H54 (cell line): ENCODE measurements at regions not wholly inside any gene's neighbourhood (a gene's known extent, or its start where the extent isn't known, plus 50 kb on each side); places are given as distances from the start of the nearest gene placed in this dataset.
"Not testable (repeated sequence)": the region's sequence is repeated elsewhere in the genome, so short reads cannot be mapped to it uniquely, and the experiment has no call there.

Experiments used
- DNase-seq: peaks from one replicate; pipeline ENCODE4 v3.0.0; 2011; ENCODE audit warnings: low spot score, mixed read lengths; ENCODE audit not compliant: insufficient read length
- FAIRE-seq: peaks from 3 replicates; lab custom pipeline; 2011; peaks lifted over from hg19 to GRCh38; lab: Jason Lieb, UNC
- POLR2A ChIP-seq: IDR thresholded peaks from 2 replicates; pipeline ENCODE4 v1.6.1; 2011; ENCODE audit warnings: low read depth, mild to moderate bottlenecking, low read length

DNA sequence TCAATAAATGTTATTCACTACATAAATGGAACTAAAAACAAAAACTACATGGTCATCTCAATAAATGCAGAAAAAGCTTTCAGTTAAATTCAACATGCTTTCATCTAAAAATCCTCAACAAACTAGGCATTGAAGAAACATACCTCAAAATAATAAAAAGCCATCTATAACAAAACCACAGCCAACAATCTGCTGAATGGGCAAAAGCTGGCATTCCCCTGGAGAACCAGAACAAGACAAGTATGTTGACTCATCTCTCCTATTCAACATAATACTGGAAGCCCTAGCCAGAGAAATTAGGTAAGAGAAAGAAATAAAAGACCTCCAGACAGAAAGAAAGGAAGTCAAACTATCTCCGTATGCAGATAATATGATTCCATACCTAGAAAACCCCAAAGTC lies 759.9 kb downstream of the EPHA3 start:
- DNase-seq (no peak), FAIRE-seq (no peak)
- no peak for TF ChIP-seq POLR2A

DNA sequence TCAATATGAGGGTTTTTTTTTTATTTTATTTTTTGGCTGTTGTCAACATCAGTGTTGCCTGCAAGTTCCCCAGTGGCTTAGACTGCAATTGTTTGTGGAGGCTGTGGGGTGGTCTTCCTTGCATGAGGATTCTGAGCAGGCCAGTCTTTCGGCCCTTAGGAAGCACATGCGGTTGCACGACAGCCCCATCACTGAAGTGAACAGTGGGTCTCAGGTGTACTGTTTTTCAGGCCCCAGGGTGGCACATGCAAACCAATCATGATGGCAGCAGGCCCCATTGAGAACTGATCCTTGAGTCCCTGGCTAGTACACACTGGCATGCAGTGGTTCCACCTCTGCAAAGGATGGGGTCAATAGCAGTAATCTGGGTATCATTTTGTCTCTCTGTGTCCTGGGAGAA lies 768.7 kb downstream of the EPHA3 start:
- FAIRE-seq (no peak), DNase-seq (no peak)
- no peak for TF ChIP-seq POLR2A

DNA sequence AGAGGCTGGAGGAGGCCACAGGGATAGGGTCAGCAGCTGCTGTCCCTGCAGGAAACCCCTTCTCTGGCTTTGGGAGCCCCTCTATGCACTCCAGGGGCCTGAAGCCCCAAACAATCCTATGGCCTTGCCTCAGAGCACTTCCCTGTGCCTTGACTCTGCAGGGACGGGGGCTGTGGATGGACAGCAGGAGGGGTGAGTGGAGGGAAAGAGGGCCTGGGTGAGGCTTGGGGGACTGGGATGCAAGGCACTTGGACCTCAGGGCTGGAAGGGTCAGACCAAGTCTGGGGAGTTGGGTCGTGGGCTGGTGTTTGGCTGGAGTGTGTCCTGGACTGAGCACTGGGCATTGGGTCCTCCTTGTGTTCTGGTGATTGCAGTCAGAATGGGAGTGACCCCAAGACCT lies 769.8 kb downstream of the EPHA3 start:
- DNase-seq (no peak), FAIRE-seq (no peak)
- no peak for TF ChIP-seq POLR2A

DNA sequence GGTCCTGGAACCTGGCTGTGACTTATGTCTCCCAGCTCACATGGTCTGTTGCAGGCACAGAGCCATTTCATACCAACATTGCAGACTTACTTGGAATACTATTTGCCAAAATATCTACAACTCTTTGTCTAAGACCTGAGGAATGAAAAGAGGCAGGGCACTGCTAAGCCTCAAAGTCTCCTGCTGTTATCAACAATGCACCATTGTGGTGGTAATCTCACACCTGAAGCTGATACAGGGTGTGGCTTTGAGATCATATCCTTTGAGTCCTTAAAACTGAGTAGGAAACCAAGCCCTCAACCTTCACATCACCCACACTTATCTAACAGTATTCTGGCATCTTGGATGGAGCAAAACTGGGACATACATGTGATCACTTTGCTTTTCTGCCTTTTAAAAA lies 782.0 kb downstream of the EPHA3 start:
- DNase-seq = no peak
- TF ChIP-seq POLR2A = no peak
- FAIRE-seq = no peak

DNA sequence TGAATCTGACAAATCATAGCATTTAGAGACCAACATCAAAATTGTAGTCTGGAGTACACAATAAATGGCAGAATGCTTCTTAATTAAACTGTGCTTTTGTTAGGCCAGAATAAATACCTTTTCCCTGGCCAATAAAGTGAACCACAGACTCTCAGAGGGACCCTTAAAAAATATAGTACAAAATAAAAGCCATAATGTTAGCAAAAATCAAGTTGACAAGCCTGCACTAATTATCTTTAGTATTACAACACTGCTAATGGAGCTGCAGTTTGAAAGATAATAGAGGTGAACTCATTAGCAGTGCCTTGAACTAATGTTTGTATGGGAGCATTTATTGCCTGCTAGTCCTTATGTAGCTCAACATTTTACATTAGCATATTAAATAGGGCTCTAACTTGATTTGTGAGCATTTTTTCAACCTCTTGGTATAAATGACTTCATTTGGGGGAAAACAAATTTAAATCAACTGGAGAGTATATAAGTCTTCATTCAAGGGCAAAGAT lies 801.3 kb downstream of the EPHA3 start:
- no peak for FAIRE-seq
- no peak for DNase-seq
- TF ChIP-seq POLR2A = no peak

DNA sequence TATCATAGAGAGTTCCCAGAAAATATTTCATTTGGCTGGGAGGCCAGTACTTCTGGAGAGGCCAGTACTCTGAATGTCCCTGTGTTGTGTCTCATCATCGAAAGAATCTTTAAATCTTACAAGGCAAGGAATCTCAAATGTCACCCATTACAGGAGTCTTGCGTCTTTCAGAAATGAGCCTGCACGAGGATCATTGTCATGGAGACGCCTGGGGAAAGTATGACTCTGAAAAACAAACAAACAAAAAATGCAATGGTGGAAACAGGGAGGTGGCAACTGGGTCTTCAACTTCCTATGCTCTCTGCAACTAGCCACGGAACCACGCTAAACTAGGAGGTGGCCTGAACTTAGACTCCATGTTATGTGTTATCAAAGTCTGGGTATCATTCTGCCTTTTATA lies 804.6 kb downstream of the EPHA3 start:
- TF ChIP-seq POLR2A = no peak
- DNase-seq (no peak), FAIRE-seq (no peak)

DNA sequence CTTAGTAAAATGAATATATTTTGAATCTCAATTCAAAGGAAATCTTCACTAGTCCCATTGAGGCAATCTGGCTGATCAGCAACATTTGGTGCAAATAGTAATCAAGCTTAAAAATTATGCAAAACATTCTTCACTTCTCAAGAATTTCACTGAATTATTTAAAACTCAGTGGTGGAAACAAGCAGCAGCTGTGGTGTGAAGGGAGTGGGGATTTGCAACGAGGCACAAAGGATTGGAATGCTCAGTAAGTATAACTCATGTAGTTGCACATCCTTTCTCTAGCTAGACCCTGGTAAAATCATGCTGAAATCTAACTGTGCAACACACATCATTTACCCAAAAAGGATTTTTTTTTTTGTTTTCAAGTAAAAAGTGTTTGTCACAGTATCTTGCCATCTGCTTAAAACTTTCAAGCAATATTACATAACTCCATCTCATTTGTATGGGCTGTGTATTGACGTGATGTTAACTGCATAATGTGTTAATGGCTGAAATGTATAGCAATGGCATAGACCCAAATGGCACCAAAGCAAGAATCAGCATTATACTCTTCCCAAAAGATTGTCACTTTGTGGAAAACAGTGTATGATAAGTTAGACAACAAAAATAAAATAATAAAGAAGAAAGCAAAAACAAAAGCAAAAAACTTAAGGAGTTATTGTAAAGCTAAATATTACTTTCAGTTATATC lies 816.6 kb downstream of the EPHA3 start:
- TF ChIP-seq POLR2A = no peak
- FAIRE-seq (no peak), DNase-seq (no peak)

DNA sequence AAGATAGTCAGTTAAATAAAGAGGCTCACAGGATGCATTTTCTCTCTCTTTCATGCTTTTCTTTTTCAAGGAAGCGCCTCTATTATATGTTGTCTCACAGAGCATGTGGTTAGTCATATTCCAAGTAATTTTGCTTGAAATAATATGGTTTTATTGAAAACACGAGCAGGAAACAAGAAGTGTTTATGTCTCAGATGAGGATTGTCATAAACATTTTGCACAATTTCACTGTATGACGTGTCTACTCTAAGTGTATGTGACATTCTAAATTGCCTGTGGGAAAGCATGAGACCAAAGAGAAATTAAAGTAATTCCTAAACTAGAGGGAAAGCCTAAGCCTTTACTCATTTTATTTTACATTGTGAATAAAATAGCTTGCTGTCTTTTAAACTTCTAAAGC lies 818.6 kb downstream of the EPHA3 start:
- TF ChIP-seq POLR2A = no peak
- DNase-seq (no peak), FAIRE-seq (no peak)

DNA sequence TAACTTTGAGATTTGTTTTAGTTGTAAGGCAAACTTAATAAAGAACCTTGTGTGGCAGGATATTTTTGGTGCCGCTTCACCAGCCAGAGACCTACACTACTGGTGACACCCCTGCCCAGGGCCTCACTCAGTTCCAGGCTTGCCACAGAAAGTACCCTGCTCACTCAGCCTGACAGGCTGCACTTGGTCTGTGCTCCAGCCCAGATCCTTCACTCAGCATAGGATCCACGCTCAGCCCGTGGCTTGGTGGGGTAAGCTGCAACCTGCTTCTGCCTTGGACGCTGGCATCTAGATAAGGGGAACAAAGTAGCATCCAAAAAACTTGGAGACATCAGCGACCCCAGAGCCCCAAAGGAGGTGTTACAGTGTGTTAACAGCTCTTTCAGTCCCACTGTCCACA lies 825.5 kb downstream of the EPHA3 start:
- no peak for DNase-seq
- no peak for FAIRE-seq
- TF ChIP-seq POLR2A = no peak

DNA sequence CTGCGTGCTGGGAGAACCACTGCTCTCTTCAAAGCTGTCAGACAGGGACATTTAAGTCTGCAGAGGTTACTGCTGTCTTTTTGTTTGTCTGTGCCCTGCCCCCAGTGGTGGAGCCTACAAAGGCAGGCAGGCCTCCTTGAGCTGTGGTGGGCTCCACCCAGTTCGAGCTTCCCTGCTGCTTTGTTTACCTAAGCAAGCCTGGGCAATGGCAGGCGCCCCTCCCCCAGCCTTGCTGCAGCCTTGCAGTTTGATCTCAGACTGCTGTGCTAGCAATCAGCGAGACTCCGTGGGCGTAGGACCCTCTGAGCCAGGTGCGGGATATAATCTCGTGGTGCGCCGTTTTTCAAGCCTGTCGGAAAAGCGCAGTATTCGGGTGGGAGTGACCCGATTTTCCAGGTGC lies 837.0 kb downstream of the EPHA3 start:
- not testable (repeated sequence) for DNase-seq, FAIRE-seq

DNA sequence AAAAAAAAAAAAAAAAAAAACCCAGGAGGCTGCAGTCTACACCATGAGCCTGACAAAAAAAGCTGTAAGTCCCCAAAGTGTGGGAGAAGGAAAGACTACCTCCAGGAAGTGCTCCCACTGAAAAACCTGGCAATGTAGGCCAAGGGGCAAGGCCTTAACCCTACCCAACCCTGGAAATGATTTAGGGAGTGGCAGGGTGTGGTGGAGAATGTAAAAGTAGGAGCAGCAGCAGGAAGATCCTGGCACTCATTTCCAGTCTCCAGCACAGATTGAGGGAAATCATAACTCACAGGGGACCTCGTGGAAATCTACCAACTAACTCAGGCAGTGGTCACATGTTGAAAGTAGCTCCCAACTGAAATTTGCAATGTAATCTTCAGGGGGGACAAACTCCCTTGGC lies 839.5 kb downstream of the EPHA3 start:
- no peak for DNase-seq
- FAIRE-seq = no peak
- no peak for TF ChIP-seq POLR2A

DNA sequence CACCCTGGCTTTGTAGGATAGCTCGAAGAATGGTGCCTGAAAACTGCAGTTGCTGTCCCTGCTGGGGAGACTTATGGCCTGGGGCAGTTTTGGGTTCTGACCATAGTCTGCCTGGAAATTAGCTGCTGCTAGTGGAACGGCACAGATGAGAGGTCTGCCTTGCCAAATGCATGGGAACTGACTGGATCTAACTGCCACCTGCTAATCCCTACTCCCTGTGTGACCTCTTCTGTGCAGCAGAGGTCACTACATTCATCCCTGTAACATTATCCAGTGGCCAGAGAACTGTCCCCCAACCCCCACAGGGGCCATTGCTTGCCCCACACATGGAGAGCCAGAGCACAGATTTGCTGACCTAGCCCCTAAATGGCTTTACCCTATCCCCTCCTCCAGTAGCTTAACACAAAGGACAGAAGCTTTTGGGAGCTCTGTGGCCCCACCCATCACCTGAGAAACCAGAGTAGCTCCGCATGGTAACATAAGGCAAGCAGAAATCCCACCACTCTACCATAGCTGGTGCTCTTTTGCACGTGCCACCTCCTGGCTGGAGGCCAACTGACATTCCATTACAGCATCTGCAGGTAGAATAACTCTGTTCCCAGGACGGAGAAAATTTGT lies 840.0 kb downstream of the EPHA3 start:
- no peak for TF ChIP-seq POLR2A
- no peak for DNase-seq
- no peak for FAIRE-seq

DNA sequence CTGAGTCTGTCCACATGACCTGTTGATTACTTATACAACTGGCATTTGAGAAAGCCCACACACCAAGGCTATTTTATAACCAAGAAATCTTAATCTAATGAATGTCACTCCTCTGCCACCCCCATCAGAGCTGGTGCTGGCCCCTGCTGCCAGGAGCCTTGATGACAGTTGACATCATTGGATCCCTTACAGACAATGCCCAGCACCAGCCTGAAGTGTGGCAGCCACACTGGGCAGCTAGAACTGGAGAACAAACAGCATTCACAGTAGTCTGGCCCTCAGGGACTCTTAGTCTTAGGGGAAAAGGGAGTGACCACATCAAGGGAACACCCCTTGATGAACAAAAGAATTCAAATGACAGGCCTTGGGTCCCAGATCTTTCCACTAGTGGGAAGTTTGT lies 840.6 kb downstream of the EPHA3 start:
- DNase-seq = no peak
- no peak for TF ChIP-seq POLR2A
- FAIRE-seq = no peak

DNA sequence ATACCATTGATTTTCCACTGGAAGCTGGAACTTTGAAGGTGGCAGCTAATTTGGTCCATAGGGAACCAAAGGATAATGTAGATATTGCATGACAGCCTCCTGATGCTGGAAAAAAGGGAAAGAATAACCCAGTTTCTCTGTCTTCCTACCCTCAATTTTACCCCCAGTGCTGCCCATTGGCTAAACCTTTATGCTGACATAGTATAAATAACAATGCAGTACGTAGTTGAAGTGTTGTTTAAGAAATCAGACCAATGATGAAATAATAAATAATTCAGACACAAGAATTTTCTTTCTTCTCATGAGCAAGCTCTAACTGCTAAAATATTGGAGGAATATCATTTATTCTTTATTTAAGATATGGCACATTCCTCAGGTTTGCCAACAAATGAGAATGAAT lies 843.4 kb downstream of the EPHA3 start:
- TF ChIP-seq POLR2A = no peak
- FAIRE-seq = no peak
- no peak for DNase-seq

DNA sequence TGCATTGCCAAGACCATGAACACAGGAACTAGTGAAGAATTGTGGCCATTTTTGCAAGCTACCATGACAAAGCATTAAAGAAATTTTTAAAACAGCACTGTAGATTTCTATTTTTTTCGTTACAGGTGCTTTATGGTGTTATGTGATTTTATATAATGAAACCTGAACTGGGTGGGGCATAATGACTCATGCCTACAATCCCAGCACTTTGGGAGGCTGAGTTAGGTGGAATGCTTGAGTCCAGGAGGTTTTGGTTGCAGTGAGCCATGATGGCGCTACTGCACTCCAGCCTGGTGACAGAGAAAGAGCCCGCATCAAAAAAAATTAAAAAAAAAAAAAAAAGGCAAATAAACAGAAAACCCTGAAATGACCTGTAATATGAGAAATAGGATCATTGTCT lies 846.7 kb downstream of the EPHA3 start:
- DNase-seq (no peak), FAIRE-seq (no peak)
- no peak for TF ChIP-seq POLR2A

DNA sequence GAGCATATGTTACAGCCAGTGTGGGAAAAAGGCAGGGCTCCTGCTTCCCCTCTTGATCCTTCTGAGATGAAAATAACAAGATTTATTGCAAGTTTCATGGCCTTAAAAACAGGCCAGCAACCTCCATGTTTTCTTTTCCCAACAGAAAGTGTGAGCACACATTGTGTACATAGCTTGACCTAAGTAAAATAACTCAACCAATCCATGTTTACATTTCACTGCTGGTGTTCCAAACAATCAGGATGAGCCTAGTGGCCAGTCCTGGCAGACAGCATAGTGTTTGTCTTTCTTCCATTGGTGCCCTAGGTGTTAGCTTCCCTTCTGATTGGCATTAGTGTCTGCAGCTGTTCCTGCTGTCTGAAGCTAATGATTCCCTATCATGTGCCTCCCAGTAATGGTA lies 847.7 kb downstream of the EPHA3 start:
- FAIRE-seq = no peak
- no peak for TF ChIP-seq POLR2A
- no peak for DNase-seq
